ENCODE measurements at regions not wholly inside any gene's neighbourhood (a gene's known extent, or its start where the extent isn't known, plus 50 kb on each side); places are given as distances from the start of the nearest gene placed in this dataset.

DNA sequence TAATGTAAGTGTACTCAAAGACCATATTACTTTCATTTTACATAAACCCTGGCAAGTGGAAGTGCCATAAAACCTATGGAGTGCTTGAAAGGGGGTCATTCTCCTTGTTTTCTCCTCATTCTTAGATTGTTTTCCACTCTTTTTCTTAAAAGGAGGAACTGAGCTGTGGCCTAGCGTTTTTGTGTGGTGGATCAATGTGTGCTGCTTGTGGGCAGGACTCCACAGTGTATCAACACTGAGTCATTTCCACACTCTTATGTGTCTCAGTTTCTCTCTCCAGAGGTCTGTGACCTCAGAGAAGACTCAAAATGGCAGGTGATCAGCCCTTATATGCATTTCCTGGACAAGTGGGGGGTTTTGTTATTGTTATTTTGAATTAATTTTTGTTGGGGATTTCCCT, 516.1 kb upstream of the CDH10 start:
- H3K27me3 ChIP-seq (replicated peaks in 1 of 4; ENCODE audit: control insufficient read depth in 3 of 4, extremely low read depth in 1 of 4, insufficient read depth in 3 of 4, low read length in 3 of 4) = no peaks in the 10 kb centered on the region
- H3K56ac ChIP-seq (replicated peaks; ENCODE audit: insufficient read length, low read depth, low read length) = no peak overlapping the region
- H2BK12ac ChIP-seq (ENCODE audit: low read depth, low read length) = no peak overlapping the region
- no peaks in the 10 kb centered on the region for H3K79me1 ChIP-seq (ENCODE audit: low read depth, low read length)
- no peak overlapping the region for H2AK5ac ChIP-seq (ENCODE audit: low read depth, low read length)
- no peaks in the 10 kb centered on the region for H3K79me2 ChIP-seq (ENCODE audit: control insufficient read depth in 1 of 2, insufficient read depth in 2 of 2, low read length in 2 of 2)
- ChIA-PET CTCF (ENCODE audit: partially characterized antibody) (no interaction called here), POLR2A (ENCODE audit: partially characterized antibody) (no interaction called here)
- H2BK15ac ChIP-seq (ENCODE audit: low read length) = no peak overlapping the region
- no peak overlapping the region for H3K27ac ChIP-seq (ENCODE audit: low read depth, low read length)
- H3K9ac ChIP-seq (replicated peaks in 1 of 4; ENCODE audit: extremely low read depth in 1 of 4, low read depth in 3 of 4, low read length in 3 of 4) = no peak overlapping the region
- H3K36me3 ChIP-seq (ENCODE audit: control insufficient read depth in 2 of 4, insufficient read depth in 4 of 4, low read length in 3 of 4) = no peaks in the 10 kb centered on the region
- H3K9me3 ChIP-seq (ENCODE audit: insufficient read depth in 2 of 2, low read depth in 1 of 2, low read length in 1 of 2) = 0 out of 4 replicates have a peak, but pooled peaks cover 0 to 5% of the 10 kb centered on the region in 2 experiments
- H4K91ac ChIP-seq (replicated peaks; ENCODE audit: insufficient read length, low read length) = no peak overlapping the region
- H3K4me1 ChIP-seq (replicated peaks in 1 of 4; ENCODE audit: control insufficient read depth in 3 of 4, insufficient read depth in 4 of 4, low read length in 3 of 4) = 0 out of 7 replicates have a peak, but pooled peaks cover 0 to 2% (median 0%) of the 10 kb centered on the region in 4 experiments
- no peak overlapping the region for H4K5ac ChIP-seq (ENCODE audit: insufficient read length, low read depth, low read length)
- no peak overlapping the region for H2BK120ac ChIP-seq (replicated peaks; ENCODE audit: low read depth, low read length)
- no peaks in the 10 kb centered on the region; the same call in 1 of the 2 replicates for H3K23me2 ChIP-seq (ENCODE audit: low read depth, low read length)
- H3K14ac ChIP-seq (ENCODE audit: insufficient read length) = no peak overlapping the region
- no peak overlapping the region for H3K4me3 ChIP-seq (ENCODE audit: extremely low read depth in 1 of 4, insufficient read depth in 2 of 4, low read depth in 3 of 4, low read length in 4 of 4)
- no peak overlapping the region for H2BK20ac ChIP-seq (ENCODE audit: low read length)
- no peak overlapping the region for H3K18ac ChIP-seq (ENCODE audit: extremely low read depth, low read length)
- TF ChIP-seq HDAC2 (IDR thresholded peaks at IDR 0.05; ENCODE audit: borderline replicate concordance in 1 of 2, low read depth in 2 of 2, low read length in 2 of 2) (no peak), CEBPB (IDR thresholded peaks at IDR 0.05; ENCODE audit: low read depth, low read length) (no peak), CHD2 (IDR thresholded peaks at IDR 0.05; ENCODE audit: low read length) (no peak), CBX5 (IDR thresholded peaks at IDR 0.05; ENCODE audit: low read depth, low read length) (no peak), ZNF274 (IDR thresholded peaks at IDR 0.05; ENCODE audit: borderline replicate concordance, extremely low read depth, low read length) (no peak), YY1 (IDR thresholded peaks at IDR 0.05; ENCODE audit: low read depth, low read length) (no peak)
- no peak overlapping the region for H3K23ac ChIP-seq (ENCODE audit: insufficient read length)
- no peak overlapping the region for H4K8ac ChIP-seq (ENCODE audit: extremely low read depth, insufficient read depth, low read length)
- H4K20me1 ChIP-seq (replicated peaks in 1 of 2; ENCODE audit: control insufficient read depth in 1 of 2, insufficient read depth in 2 of 2, low read length in 2 of 2) = no peaks in the 10 kb centered on the region
- FAIRE-seq (no peak), DNase-seq (ENCODE audit: low read depth in 1 of 2, low spot score in 2 of 2) (no peak)
- H2AFZ ChIP-seq (ENCODE audit: low read length) = no peak overlapping the region
- H3K4me2 ChIP-seq (ENCODE audit: insufficient read depth in 1 of 2, low read depth in 2 of 2, low read length in 2 of 2) = no peak overlapping the region
- WGBS, 2 experiments (ENCODE audit: extremely low coverage in 1 of 2, insufficient coverage in 1 of 2, insufficient read length in 1 of 2, insufficient replicate concordance in 2 of 2, low coverage in 1 of 2, low lambda C conversion rate in 2 of 2, missing lambda C conversion rate in 1 of 2) = 94% methylated on average over 1 of the region's 1 CpG; no CpG with 5 or more reads in 1 of the 2 experiments
- H3K4ac ChIP-seq (replicated peaks; ENCODE audit: insufficient read length, low read depth, low read length) = no peak overlapping the region
- H2BK5ac ChIP-seq (ENCODE audit: low read depth, low read length) = no peak overlapping the region

All from H1 (cell line).